Aorta (tissue), 5 donors: ENCODE measurements at regions not wholly inside any gene's neighbourhood (a gene's known extent, or its start where the extent isn't known, plus 50 kb on each side); places are given as distances from the start of the nearest gene placed in this dataset.

Experiments
- ATAC-seq: fragments of 200-7000 bp; cut with Tn5 transposase; one replicate; pipeline ENCODE4 v1.9.1; 2022; ENCODE audit warnings: moderate library complexity; ENCODE audit not compliant: low FRiP score
- DNase-seq, 2 donors: peaks; one replicate each; pipeline ENCODE4 v3.0.0-alpha.2; 2020
- H3K27ac ChIP-seq, 2 donors: one replicate each; pipeline ENCODE4 v1.5.1; 2013; ENCODE audit warnings: low read length in 2 of 2, mild to moderate bottlenecking in 2 of 2, moderate library complexity in 2 of 2, control low read depth in 1 of 2, inconsistent platforms in 1 of 2, low read depth in 1 of 2
- H3K27me3 ChIP-seq, 2 donors: one replicate each; pipeline ENCODE4 v1.6.1; 2013; ENCODE audit warnings: control low read depth in 1 of 2, low read length in 1 of 2, mild to moderate bottlenecking in 1 of 2, moderate library complexity in 1 of 2; ENCODE audit not compliant: insufficient read depth in 2 of 2, control insufficient read depth in 1 of 2
- H3K36me3 ChIP-seq, 2 donors: one replicate each; pipeline ENCODE4 v1.6.1; 2013; ENCODE audit warnings: control low read depth in 1 of 2, low read length in 1 of 2, mild to moderate bottlenecking in 1 of 2; ENCODE audit not compliant: insufficient read depth in 2 of 2, control insufficient read depth in 1 of 2
- H3K4me1 ChIP-seq, 2 donors: one replicate each; pipeline ENCODE4 v1.6.1; 2013; ENCODE audit warnings: low read length in 2 of 2, control low read depth in 1 of 2, mild to moderate bottlenecking in 1 of 2, moderate library complexity in 1 of 2; ENCODE audit not compliant: insufficient read depth in 2 of 2, control insufficient read depth in 1 of 2
- H3K4me3 ChIP-seq, 2 donors: one replicate each; pipeline ENCODE4 v1.5.1; 2013; ENCODE audit warnings: low read length in 2 of 2, control low read depth in 1 of 2, mild to moderate bottlenecking in 1 of 2
- H3K9me3 ChIP-seq: one replicate; pipeline ENCODE4 v1.6.1; 2013; ENCODE audit warnings: mild to moderate bottlenecking, low read length; ENCODE audit not compliant: control insufficient read depth
- WGBS, 2 donors: extraction: QIAGEN DNeasy Blood & Tissue Kit; methylation state at CpG; one replicate each; pipeline ENCODE4 v1.1.7; 2013; 5-methylcytosine and 5-hydroxymethylcytosine counted together
- intact Hi-C, 2 donors: fragments of 100-400 bp; cut with DNase I; formaldehyde crosslinking; loops; one replicate each; pipeline versions ENCODE4 v1.14.2 to v1.15.0; 2022
- donor health status: healthy with polysubstance abuse.
- donor health status: Bipolar disorder and iron deficiency.
- donor health status: DM: no; HTN: no; CAD: no.
- donor health status: DM: no; HTN: no; CAD: no.
- donor health status: DM: yes; HTN: yes; CAD: no.

GRCh38 chr4:130646886-130647285 lies 1550.9 kb downstream of the C4orf33 start:
- no peaks in the 10 kb centered on the region for H3K4me1 ChIP-seq
- ATAC-seq, result no peak
- no peaks in the 10 kb centered on the region for H3K36me3 ChIP-seq
- no peak for DNase-seq
- H3K27ac ChIP-seq, result no peak overlapping the region
- intact Hi-C loops, result no loop called here
- H3K27me3 ChIP-seq, result no peaks in the 10 kb centered on the region
- H3K4me3 ChIP-seq, result no peak overlapping the region
- H3K9me3 ChIP-seq, result peaks cover 2% of the 10 kb centered on the region

GRCh38 chr4:130648570-130648969 lies 1552.6 kb downstream of the C4orf33 start:
- no peaks in the 10 kb centered on the region for H3K27me3 ChIP-seq
- no peak for ATAC-seq
- 74 to 80% methylated on average over 2 of the region's 2 CpGs for WGBS, 2 donors

DNA sequence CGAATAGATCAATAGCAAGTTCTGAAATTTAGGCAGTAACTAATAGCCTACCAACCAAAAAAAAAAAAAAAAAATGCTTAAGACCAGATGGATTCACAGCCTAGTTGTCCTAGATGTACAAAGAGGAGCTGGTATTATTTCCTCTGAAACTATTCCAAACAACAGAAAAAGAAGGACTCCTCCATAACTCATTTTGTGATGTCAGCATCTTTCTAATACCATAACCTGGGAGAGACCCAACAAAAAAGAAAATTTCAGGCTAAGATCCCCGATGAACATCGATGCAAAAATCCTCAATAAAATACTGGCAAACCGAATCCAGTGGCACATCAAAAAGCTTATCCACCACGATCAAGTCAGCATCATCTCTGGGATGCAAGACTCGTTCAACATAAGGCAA lies 1557.9 kb downstream of the C4orf33 start:
- intact Hi-C loops, result no loop called here
- ATAC-seq, result no peak

More at GRCh38 chr4:130648570-130648969, 1552.6 kb downstream of the C4orf33 start:
- DNase-seq, result no peak
- Histone ChIP-seq H3K36me3 (no peaks in the 10 kb centered on the region), H3K4me1 (no peaks in the 10 kb centered on the region), H3K4me3 (no peak overlapping the region), H3K27ac (no peak overlapping the region), H3K9me3 (peaks cover 2% of the 10 kb centered on the region)
- intact Hi-C loops, result no loop called here

DNA sequence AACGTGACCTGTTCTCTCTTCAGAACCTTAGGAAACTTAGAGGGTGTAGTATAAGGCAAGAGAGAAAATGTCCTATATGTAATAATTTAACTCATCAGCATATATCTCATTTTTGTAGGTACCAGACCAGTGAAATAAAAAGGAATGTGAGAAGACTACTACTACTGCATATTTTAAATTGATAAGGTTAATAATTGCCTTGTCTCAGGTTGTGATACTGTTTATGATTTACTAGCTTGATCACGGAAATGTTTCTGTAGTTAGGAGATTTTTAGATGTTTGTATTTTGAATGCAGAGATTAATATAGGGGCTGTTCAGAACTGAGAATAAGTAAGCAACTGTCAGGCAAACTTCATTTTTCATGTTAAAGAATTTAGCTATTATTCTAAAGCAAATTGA lies 1563.4 kb downstream of the C4orf33 start:
- Histone ChIP-seq H3K9me3 (no peaks in the 10 kb centered on the region), H3K36me3 (no peaks in the 10 kb centered on the region), H3K27me3 (no peaks in the 10 kb centered on the region), H3K4me3 (no peak overlapping the region), H3K4me1 (no peaks in the 10 kb centered on the region), H3K27ac (no peak overlapping the region)
- WGBS, 2 donors, result 26 to 37% methylated on average over 2 of the region's 2 CpGs
- intact Hi-C loops, result no loop called here
- ATAC-seq (no peak), DNase-seq (no peak)

More for the DNA sequence above, 1557.9 kb downstream of the C4orf33 start:
- Histone ChIP-seq H3K4me1 (no peaks in the 10 kb centered on the region), H3K27me3 (no peaks in the 10 kb centered on the region), H3K27ac (no peak overlapping the region), H3K36me3 (no peaks in the 10 kb centered on the region), H3K9me3 (peaks cover 2% of the 10 kb centered on the region), H3K4me3 (no peak overlapping the region)
- WGBS, 2 donors, result 89% methylated on average over 6 of the region's 6 CpGs
- no peak for DNase-seq

DNA sequence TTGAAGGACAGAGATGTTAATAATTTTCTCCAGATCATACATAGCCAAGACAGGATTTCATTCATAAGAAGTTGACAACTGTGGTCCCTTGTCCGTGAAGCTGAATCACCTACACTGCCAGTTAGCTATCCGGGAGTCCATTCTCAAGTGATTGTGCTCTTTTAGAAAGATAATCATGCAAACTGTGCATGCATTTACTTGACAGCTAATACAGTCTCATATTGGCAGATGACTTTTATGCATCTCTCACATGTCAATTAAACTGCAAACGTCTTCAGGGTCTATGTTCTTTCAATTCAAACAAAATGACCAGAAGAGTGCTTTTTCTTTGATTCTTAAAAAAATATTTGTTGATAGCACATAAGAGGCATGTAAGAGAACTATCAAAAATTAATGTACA lies 1572.9 kb downstream of the C4orf33 start:
- Histone ChIP-seq H3K27ac (no peak overlapping the region), H3K4me1 (no peaks in the 10 kb centered on the region), H3K9me3 (no peaks in the 10 kb centered on the region), H3K36me3 (no peaks in the 10 kb centered on the region), H3K27me3 (no peaks in the 10 kb centered on the region), H3K4me3 (no peak overlapping the region)
- no peak for DNase-seq
- intact Hi-C loops, result no loop called here
- ATAC-seq, result no peak
- WGBS, 2 donors, result 63 to 64% methylated on average over 3 of the region's 3 CpGs

GRCh38 chr4:130675266-130675665 lies 1579.3 kb downstream of the C4orf33 start:
- Histone ChIP-seq H3K27me3 (no peaks in the 10 kb centered on the region), H3K9me3 (no peaks in the 10 kb centered on the region), H3K36me3 (no peaks in the 10 kb centered on the region), H3K4me3 (no peak overlapping the region), H3K27ac (no peak overlapping the region), H3K4me1 (no peaks in the 10 kb centered on the region)
- ATAC-seq (no peak), DNase-seq (no peak)
- WGBS, 2 donors, result 48 to 60% methylated on average over 2 of the region's 2 CpGs
- intact Hi-C loops, result no loop called here

DNA sequence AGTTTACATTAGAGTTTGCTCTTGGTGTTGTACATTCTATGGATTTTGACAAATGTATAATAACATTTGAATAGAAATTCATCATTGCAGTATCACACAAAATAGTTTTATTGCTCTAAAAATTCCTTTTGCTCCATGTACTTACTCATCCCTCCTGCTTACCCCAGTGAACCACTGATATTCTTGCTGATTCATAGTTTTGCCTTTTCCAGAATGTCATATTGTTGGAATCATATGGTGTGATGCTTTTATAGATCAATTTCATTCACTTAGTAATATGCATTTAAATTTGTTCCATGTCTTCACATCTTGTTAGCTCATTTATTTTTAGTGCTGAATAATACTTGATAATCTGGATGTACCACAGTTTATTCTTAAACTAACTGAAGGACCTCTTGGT lies 1593.2 kb downstream of the C4orf33 start:
- Histone ChIP-seq H3K9me3 (no peaks in the 10 kb centered on the region), H3K4me3 (no peak overlapping the region), H3K27ac (no peak overlapping the region), H3K36me3 (no peaks in the 10 kb centered on the region), H3K4me1 (no peaks in the 10 kb centered on the region), H3K27me3 (no peaks in the 10 kb centered on the region)
- DNase-seq (no peak), ATAC-seq (no peak)
- intact Hi-C loops, result no loop called here

- intact Hi-C loops, result no loop called here
- ATAC-seq, result no peak
- WGBS, 2 donors, result 5 to 11% methylated on average over 2 of the region's 2 CpGs
Observed at GRCh38 chr4:130698251-130698650, 1602.3 kb downstream of the C4orf33 start.

DNA sequence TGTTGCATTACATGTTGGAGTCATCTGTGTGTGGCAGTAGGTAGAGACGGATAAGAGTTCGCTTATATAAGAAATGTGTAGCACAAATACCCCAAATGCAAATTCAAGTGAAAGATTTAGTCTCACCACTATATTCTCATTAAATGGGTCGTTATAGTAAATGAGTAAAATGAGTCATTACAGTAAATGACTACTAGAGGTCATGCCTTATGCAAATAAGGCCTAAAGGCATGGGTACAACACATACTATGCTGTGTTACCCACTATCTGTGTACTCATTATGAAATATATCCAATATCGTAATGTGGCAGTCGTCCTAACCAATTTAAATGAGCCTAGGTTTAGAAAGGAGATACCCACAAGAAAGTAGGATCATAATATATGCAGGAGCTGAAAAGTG lies 1603.1 kb downstream of the C4orf33 start:
- no peaks in the 10 kb centered on the region for H3K36me3 ChIP-seq

More at GRCh38 chr4:130698251-130698650, 1602.3 kb downstream of the C4orf33 start:
- Histone ChIP-seq H3K27me3 (no peaks in the 10 kb centered on the region), H3K36me3 (no peaks in the 10 kb centered on the region), H3K4me1 (no peaks in the 10 kb centered on the region), H3K27ac (no peak overlapping the region), H3K9me3 (no peaks in the 10 kb centered on the region), H3K4me3 (no peak overlapping the region)
- no peak for DNase-seq

More for the DNA sequence above, 1603.1 kb downstream of the C4orf33 start:
- no peaks in the 10 kb centered on the region for H3K27me3 ChIP-seq
- H3K4me1 ChIP-seq, result no peaks in the 10 kb centered on the region
- intact Hi-C loops, result no loop called here
- ATAC-seq (no peak), DNase-seq (no peak)
- WGBS, 2 donors, result 52 to 77% methylated on average over 5 of the region's 5 CpGs
- no peak overlapping the region for H3K4me3 ChIP-seq
- no peaks in the 10 kb centered on the region for H3K9me3 ChIP-seq
- no peak overlapping the region for H3K27ac ChIP-seq
